Vagina (tissue), 2 donors: ENCODE measurements at regions not wholly inside any gene's neighbourhood (a gene's known extent, or its start where the extent isn't known, plus 50 kb on each side); places are given as distances from the start of the nearest gene placed in this dataset.
"Not testable (repeated sequence)": the region's sequence is repeated elsewhere in the genome, so short reads cannot be mapped to it uniquely, and the experiment has no call there.

Source experiments
- DNase-seq, 2 donors: peaks; one replicate each; pipeline ENCODE4 v3.0.0-alpha.2; 2017; ENCODE audit errors: extremely low spot score in 2 of 2
- H3K27ac ChIP-seq: fragments of 200-600 bp; sonication (generic); one replicate; pipeline ENCODE4 v1.5.1; 2019
- H3K27me3 ChIP-seq: fragments of 200-600 bp; sonication (generic); one replicate; pipeline ENCODE4 v1.5.1; 2019
- H3K36me3 ChIP-seq, 2 donors: fragments of 200-600 bp; sonication (generic); one replicate each; pipeline ENCODE4 v1.5.1; 2017 to 2019
- H3K4me1 ChIP-seq: fragments of 200-600 bp; sonication (generic); one replicate; pipeline ENCODE4 v1.5.1; 2019
- H3K4me3 ChIP-seq, 2 donors: fragments of 200-600 bp; sonication (generic); 1 replicate in 1 of 2; 2 replicates in 1 of 2; pipeline ENCODE4 v1.5.1; 2016 to 2019
- H3K9me3 ChIP-seq: fragments of 200-600 bp; sonication (generic); one replicate; pipeline ENCODE4 v1.5.1; 2019
- POLR2A ChIP-seq, 2 donors: fragments of 450-650 bp; IDR thresholded peaks; one replicate each; pipeline ENCODE4 v1.6.1; 2017; ENCODE audit warnings: antibody characterized with exemption in 2 of 2, mild to moderate bottlenecking in 2 of 2, moderate library complexity in 2 of 2
- POLR2AphosphoS5 ChIP-seq, 2 donors: sonication (generic); formaldehyde crosslinking; IDR thresholded peaks; one replicate each; pipeline ENCODE4 v1.9.0; 2017; ENCODE audit warnings: antibody characterized with exemption in 2 of 2, mild to moderate bottlenecking in 2 of 2, low read depth in 1 of 2; ENCODE audit not compliant: insufficient read depth in 1 of 2
- intact Hi-C: fragments of 100-400 bp; cut with DNase I; formaldehyde crosslinking; loops from one replicate; pipeline ENCODE4 v1.15.1; 2023
- TF ChIP-seq, protein P1 (sequence below), 3 experiments: fragments of 450-650 bp in 2 of 3; fragments of 200-600 bp in 1 of 3; sonication (generic) in 1 of 3; IDR thresholded peaks; one replicate each; pipeline ENCODE4 v1.5.1; 2017 to 2019; ENCODE audit warnings: antibody characterized with exemption in 3 of 3, mild to moderate bottlenecking in 2 of 3, moderate library complexity in 2 of 3

DNA sequence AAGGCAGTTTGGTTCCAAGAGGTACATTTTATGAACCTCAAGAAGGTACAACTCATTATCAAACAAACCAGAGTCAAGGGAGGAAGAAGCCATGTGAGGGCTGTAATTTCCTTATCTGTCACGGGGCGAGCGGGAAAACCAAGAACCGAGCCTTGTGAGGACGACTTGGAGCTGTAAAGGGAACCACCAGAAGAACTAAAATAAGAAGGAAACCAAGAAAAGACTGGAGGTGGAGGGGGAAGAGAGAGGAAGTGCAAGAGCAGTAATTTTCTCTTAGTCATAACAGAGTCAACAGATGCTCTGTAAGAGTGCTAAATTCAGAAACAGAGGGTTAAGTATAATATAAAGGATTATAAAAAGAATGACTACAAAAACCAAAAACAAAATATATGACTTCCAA lies 127.1 kb downstream of the DIRAS2 start:
- no peak for DNase-seq
- no peaks in the 10 kb centered on the region for H3K27me3 ChIP-seq
- H3K27ac ChIP-seq: no peak overlapping the region
- H3K9me3 ChIP-seq: no peaks in the 10 kb centered on the region
- H3K4me1 ChIP-seq: no peaks in the 10 kb centered on the region
- intact Hi-C loops: no loop called here
- TF ChIP-seq POLR2A (IDR thresholded peaks at IDR 0.05): no peak
- no peak for TF ChIP-seq POLR2AphosphoS5 (IDR thresholded peaks at IDR 0.05; ENCODE audit: insufficient read depth in 1 of 2, low read depth in 1 of 2)
- TF ChIP-seq, protein P1, sequence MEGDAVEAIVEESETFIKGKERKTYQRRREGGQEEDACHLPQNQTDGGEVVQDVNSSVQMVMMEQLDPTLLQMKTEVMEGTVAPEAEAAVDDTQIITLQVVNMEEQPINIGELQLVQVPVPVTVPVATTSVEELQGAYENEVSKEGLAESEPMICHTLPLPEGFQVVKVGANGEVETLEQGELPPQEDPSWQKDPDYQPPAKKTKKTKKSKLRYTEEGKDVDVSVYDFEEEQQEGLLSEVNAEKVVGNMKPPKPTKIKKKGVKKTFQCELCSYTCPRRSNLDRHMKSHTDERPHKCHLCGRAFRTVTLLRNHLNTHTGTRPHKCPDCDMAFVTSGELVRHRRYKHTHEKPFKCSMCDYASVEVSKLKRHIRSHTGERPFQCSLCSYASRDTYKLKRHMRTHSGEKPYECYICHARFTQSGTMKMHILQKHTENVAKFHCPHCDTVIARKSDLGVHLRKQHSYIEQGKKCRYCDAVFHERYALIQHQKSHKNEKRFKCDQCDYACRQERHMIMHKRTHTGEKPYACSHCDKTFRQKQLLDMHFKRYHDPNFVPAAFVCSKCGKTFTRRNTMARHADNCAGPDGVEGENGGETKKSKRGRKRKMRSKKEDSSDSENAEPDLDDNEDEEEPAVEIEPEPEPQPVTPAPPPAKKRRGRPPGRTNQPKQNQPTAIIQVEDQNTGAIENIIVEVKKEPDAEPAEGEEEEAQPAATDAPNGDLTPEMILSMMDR (IDR thresholded peaks at IDR 0.05): no peak
- H3K36me3 ChIP-seq: no peaks in the 10 kb centered on the region
- H3K4me3 ChIP-seq: no peak overlapping the region

- TF ChIP-seq, protein P1 (IDR thresholded peaks at IDR 0.05): no peak
- TF ChIP-seq POLR2AphosphoS5 (IDR thresholded peaks at IDR 0.05; ENCODE audit: insufficient read depth in 1 of 2, low read depth in 1 of 2) (no peak), POLR2A (IDR thresholded peaks at IDR 0.05) (no peak)
- no peaks in the 10 kb centered on the region for H3K4me1 ChIP-seq
- no peak overlapping the region for H3K4me3 ChIP-seq
- H3K27ac ChIP-seq: no peak overlapping the region
- no peaks in the 10 kb centered on the region for H3K27me3 ChIP-seq
- DNase-seq: no peak
- H3K36me3 ChIP-seq: no peaks in the 10 kb centered on the region
- intact Hi-C loops: no loop called here
- H3K9me3 ChIP-seq: no peaks in the 10 kb centered on the region
These were observed 125.5 kb downstream of the DIRAS2 start for GRCh38 chr9:90517103-90517502.

DNA sequence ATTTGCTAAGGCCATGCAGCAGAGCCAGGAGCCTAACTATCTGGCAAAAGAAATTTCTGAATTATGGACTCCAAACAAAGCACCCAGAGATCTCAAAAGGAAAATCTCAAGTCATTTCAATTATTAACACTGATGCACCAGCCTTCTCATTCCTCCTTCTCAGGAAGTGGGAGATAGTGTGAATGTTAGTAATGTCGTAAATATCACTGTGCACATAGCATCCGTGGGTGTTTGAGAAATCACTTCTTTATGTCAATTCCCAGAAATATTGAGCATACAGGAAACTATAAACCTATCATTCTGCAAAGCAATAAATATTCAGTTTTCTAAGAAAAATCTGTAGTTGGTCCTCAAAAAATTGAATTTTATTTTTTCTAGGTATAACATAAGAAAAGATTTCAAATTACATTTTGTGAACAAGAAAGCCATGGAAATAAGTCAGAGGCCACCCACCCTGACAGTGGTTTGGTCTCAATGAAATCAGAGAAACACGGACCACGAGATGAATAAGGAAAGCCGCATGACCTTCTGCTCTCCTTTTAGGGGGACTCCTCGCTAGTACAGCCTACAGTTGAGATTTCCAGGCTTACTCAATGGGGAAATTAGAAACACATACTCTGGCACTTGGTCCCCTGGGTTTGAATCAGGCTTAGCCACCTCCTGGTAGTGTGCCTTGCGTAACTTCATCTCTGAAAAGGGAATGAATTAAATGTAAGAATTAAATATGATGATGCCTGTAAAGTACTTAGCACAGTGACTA lies 120.6 kb downstream of the DIRAS2 start:
- DNase-seq: no peak
- H3K27ac ChIP-seq: no peak overlapping the region
- no peaks in the 10 kb centered on the region for H3K36me3 ChIP-seq
- H3K9me3 ChIP-seq: no peaks in the 10 kb centered on the region
- no peak for TF ChIP-seq POLR2A (IDR thresholded peaks at IDR 0.05)
- TF ChIP-seq, protein P1 (IDR thresholded peaks at IDR 0.05): no peak
- TF ChIP-seq POLR2AphosphoS5 (IDR thresholded peaks at IDR 0.05; ENCODE audit: insufficient read depth in 1 of 2, low read depth in 1 of 2): no peak
- no peaks in the 10 kb centered on the region for H3K4me1 ChIP-seq
- intact Hi-C loops: no loop called here
- H3K4me3 ChIP-seq: no peak overlapping the region
- no peaks in the 10 kb centered on the region for H3K27me3 ChIP-seq

- DNase-seq: no peak
- H3K4me1 ChIP-seq: no peaks in the 10 kb centered on the region
- TF ChIP-seq POLR2AphosphoS5 (IDR thresholded peaks at IDR 0.05; ENCODE audit: insufficient read depth in 1 of 2, low read depth in 1 of 2): no peak
- TF ChIP-seq, protein P1 (IDR thresholded peaks at IDR 0.05): no peak
- TF ChIP-seq POLR2A (IDR thresholded peaks at IDR 0.05): no peak
- H3K27ac ChIP-seq: no peak overlapping the region
- H3K9me3 ChIP-seq: no peaks in the 10 kb centered on the region
- no peaks in the 10 kb centered on the region for H3K27me3 ChIP-seq
- intact Hi-C loops: no loop called here
- no peaks in the 10 kb centered on the region for H3K36me3 ChIP-seq
- H3K4me3 ChIP-seq: no peak overlapping the region
These were observed 118.7 kb downstream of the DIRAS2 start for GRCh38 chr9:90523958-90524357.

DNA sequence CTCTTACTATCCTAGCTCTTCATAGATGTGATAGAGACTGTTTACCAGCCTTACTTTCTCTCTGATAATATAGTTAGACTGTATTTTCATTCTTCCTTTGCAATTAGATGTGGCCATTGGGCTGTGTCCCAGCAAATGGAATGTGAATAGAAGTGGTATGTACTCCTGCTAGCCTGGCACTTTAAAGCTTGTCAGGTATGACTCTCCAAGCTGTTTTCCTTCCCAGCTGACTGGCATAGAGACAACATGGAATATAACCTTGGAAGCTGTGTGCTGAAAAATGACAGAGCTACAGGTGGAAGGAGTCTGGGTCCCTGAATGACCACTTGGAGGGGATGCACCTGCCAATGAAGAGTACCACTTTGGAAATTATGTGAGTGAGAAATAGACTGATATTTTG lies 116.2 kb downstream of the DIRAS2 start:
- TF ChIP-seq POLR2AphosphoS5 (IDR thresholded peaks at IDR 0.05; ENCODE audit: insufficient read depth in 1 of 2, low read depth in 1 of 2): no peak
- TF ChIP-seq, protein P1 (IDR thresholded peaks at IDR 0.05): no peak
- no peak for TF ChIP-seq POLR2A (IDR thresholded peaks at IDR 0.05)
- no peak overlapping the region for H3K4me3 ChIP-seq
- H3K4me1 ChIP-seq: no peaks in the 10 kb centered on the region
- intact Hi-C loops: no loop called here
- no peaks in the 10 kb centered on the region for H3K9me3 ChIP-seq
- H3K27me3 ChIP-seq: no peaks in the 10 kb centered on the region
- DNase-seq: no peak
- H3K36me3 ChIP-seq: no peaks in the 10 kb centered on the region
- H3K27ac ChIP-seq: no peak overlapping the region

- H3K36me3 ChIP-seq, H3K27me3 ChIP-seq, H3K4me1 ChIP-seq, H3K9me3 ChIP-seq, DNase-seq, intact Hi-C loops, H3K4me3 ChIP-seq, H3K27ac ChIP-seq: not testable (repeated sequence)
These were observed 106.5 kb downstream of the DIRAS2 start for GRCh38 chr9:90536094-90536493.
